ENCODE measurements at regions not wholly inside any gene's neighbourhood (a gene's known extent, or its start where the extent isn't known, plus 50 kb on each side); places are given as distances from the start of the nearest gene placed in this dataset.

DNA sequence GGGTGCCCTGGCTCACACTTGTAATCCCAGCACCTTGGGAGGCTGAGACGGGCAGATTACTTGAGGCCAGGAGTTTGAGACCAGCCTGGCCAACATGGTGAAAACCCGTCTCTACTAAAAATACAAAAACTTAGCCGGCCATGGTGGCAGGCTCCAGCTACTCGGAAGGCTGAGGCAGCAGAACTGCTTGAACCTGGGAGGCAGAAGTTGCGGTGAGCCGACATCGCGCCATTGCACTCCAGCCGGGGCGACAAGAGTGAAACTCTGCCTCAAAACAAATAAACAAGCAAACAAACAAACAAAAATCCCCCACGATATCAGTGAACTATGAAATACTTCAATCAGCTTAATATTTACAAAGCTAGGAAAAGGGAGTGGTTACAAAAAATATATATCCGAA lies 382.3 kb upstream of the KCND2 start:
- TF ChIP-seq, protein P1, sequence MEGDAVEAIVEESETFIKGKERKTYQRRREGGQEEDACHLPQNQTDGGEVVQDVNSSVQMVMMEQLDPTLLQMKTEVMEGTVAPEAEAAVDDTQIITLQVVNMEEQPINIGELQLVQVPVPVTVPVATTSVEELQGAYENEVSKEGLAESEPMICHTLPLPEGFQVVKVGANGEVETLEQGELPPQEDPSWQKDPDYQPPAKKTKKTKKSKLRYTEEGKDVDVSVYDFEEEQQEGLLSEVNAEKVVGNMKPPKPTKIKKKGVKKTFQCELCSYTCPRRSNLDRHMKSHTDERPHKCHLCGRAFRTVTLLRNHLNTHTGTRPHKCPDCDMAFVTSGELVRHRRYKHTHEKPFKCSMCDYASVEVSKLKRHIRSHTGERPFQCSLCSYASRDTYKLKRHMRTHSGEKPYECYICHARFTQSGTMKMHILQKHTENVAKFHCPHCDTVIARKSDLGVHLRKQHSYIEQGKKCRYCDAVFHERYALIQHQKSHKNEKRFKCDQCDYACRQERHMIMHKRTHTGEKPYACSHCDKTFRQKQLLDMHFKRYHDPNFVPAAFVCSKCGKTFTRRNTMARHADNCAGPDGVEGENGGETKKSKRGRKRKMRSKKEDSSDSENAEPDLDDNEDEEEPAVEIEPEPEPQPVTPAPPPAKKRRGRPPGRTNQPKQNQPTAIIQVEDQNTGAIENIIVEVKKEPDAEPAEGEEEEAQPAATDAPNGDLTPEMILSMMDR (IDR thresholded peaks at IDR 0.05; ENCODE audit: borderline replicate concordance, extremely low read depth, low read length, poor library complexity, severe bottlenecking): no peak
- no peak for TF ChIP-seq EZH2 (IDR thresholded peaks at IDR 0.05; ENCODE audit: borderline replicate concordance, low read depth, low read length, severe bottlenecking)

Measured in DND-41 (cell line).